ENCODE measurements at regions not wholly inside any gene's neighbourhood (a gene's known extent, or its start where the extent isn't known, plus 50 kb on each side); places are given as distances from the start of the nearest gene placed in this dataset.

DNA sequence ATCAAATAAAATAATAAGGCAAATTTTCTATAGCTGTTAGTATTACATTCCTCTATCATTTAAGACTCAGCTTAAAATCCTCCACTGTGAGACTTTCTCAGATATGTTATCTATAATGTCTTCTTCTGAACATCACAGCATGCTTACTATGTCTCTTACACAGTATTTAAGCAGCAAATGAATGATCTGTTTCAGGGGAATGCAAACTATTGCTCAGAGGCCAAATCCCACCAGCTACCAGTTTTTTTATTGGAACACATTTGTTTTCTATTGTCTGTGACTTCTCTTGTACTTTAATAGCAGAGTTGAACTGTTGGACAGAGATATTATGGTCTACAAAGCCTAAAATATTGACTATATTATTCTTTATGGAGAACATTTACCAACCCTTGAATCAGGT is 59.6 kb downstream of the C3orf38 start:
- TF ChIP-seq EP300 (IDR thresholded peaks at IDR 0.05) (no peak), POLR2A (IDR thresholded peaks at IDR 0.05) (no peak), POLR2AphosphoS5 (IDR thresholded peaks at IDR 0.05) (no peak)
- TF ChIP-seq, protein P1, sequence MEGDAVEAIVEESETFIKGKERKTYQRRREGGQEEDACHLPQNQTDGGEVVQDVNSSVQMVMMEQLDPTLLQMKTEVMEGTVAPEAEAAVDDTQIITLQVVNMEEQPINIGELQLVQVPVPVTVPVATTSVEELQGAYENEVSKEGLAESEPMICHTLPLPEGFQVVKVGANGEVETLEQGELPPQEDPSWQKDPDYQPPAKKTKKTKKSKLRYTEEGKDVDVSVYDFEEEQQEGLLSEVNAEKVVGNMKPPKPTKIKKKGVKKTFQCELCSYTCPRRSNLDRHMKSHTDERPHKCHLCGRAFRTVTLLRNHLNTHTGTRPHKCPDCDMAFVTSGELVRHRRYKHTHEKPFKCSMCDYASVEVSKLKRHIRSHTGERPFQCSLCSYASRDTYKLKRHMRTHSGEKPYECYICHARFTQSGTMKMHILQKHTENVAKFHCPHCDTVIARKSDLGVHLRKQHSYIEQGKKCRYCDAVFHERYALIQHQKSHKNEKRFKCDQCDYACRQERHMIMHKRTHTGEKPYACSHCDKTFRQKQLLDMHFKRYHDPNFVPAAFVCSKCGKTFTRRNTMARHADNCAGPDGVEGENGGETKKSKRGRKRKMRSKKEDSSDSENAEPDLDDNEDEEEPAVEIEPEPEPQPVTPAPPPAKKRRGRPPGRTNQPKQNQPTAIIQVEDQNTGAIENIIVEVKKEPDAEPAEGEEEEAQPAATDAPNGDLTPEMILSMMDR (IDR thresholded peaks at IDR 0.05) = no peak
- no peak overlapping the region for H3K27ac ChIP-seq
- no peaks in the 10 kb centered on the region for H3K4me1 ChIP-seq
- ATAC-seq (ENCODE audit: low FRiP score in 2 of 2) (no peak), DNase-seq (no peak)
- H3K4me3 ChIP-seq = no peak overlapping the region
- H3K27me3 ChIP-seq = no peaks in the 10 kb centered on the region
- no peaks in the 10 kb centered on the region for H3K9me3 ChIP-seq
- no peaks in the 10 kb centered on the region for H3K36me3 ChIP-seq

DNA sequence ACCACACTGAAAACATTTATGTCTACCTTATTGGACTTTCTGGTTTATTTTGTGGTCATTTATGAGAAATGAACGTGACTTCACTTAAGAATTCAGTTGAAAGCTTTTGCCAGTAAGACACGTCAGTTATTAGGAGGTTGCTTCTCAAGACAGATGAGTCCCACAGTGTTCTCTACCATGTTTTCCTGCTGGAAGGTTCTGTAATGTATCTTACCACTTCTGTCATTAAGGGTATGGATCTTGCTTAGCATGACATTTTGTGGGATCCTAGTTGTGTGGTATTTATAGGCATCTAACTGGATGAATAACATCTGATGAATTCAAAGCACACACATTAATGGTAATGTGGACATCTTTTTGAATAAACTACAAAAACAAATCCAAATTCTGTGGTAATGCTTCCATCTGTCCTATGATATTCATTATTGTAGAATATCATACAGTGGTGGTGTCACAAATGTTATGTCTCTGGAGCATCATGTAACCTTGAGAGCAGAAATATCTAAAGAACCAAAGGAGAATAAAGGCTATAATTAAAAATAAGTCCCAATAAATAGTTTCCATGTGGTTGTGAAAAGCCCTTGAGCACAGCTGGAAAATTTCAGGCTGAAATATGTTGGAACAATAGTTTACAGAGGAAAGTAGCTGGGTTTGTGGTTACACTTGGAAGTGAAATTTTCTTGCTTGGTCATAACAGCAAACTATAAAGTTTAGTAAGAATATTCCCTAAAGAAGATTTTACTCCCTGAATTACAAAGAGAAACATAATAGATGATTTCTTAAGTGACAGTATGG is 61.5 kb downstream of the C3orf38 start:
- ATAC-seq (ENCODE audit: low FRiP score in 2 of 2) (no peak), DNase-seq (no peak)
- Histone ChIP-seq H3K4me3 (no peak overlapping the region), H3K36me3 (no peaks in the 10 kb centered on the region), H3K27me3 (no peaks in the 10 kb centered on the region), H3K4me1 (no peaks in the 10 kb centered on the region), H3K27ac (no peak overlapping the region), H3K9me3 (no peaks in the 10 kb centered on the region)
- WGBS, 2 donors = 81 to 86% methylated on average over 2 of the region's 2 CpGs
- no peak for TF ChIP-seq POLR2A (IDR thresholded peaks at IDR 0.05)
- TF ChIP-seq, protein P1 (IDR thresholded peaks at IDR 0.05) = no peak
- TF ChIP-seq POLR2AphosphoS5 (IDR thresholded peaks at IDR 0.05) = no peak
- no peak for TF ChIP-seq EP300 (IDR thresholded peaks at IDR 0.05)

DNA sequence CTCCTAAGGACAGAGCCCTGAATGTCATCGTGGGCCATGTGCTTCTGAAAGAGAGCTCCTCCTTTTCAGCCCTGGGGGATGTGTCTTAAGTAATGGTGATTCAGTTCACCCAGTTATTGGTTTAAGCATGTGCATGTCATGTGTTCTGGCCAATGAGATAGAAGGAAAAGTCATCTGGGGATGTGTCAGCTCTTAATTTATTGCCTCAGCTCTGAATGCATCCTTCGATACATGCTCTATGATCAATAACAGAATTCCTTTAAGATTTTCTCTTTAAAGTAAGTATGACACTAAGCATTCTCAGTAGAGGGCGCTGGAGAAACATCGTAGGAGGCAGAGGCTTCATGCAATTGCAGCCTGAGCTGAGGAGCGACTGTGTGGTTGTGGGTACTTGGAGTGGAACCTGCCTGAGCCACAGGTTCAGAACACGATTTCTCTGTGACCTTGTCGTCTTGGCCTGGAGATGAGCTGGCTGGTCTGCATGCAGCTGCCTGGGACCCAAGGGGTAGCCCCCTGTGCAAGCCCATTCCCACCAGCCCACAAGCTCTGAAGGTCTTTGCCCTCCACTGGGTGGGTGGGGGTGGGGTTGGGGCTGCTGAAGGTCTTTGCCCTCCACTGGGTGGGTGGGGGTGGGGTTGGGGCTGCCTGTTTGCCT is 69.5 kb downstream of the C3orf38 start:
- no peak overlapping the region for H3K27ac ChIP-seq
- ATAC-seq (ENCODE audit: low FRiP score in 2 of 2) (peak; percentile 50 to 77), DNase-seq (peak; percentile 0 to 57)
- TF ChIP-seq, protein P1 (IDR thresholded peaks at IDR 0.05) = peak in 2 of 6 experiments; percentile 28 to 44
- TF ChIP-seq EP300 (IDR thresholded peaks at IDR 0.05) = no peak
- no peak for TF ChIP-seq POLR2A (IDR thresholded peaks at IDR 0.05)
- H3K9me3 ChIP-seq = no peaks in the 10 kb centered on the region
- no peaks in the 10 kb centered on the region for H3K36me3 ChIP-seq
- no peak overlapping the region for H3K4me3 ChIP-seq
- 13 to 50% methylated on average over 1 to 7 of the region's 7 CpGs for WGBS, 2 donors
- H3K4me1 ChIP-seq = no peaks in the 10 kb centered on the region
- no peaks in the 10 kb centered on the region for H3K27me3 ChIP-seq

DNA sequence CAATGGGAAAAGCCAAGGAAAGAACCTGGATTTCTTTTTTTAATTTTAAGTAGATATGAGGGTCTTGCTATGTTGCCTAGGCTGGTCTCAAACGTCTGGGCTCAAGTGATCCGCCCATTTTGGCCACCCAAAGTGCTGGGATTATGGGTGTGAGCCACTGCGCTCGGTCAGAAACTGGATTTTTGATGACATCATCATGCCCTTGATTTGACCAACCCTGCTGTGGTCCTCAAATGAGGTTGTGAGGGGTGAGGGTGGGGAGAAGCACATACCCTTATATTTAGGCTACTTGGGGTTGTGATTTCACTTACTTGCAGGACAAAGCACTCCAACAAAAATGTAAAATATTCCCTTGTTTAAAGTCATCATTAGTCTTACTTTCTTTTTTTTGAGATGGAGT is 70.4 kb downstream of the C3orf38 start:
- WGBS, 2 donors = 71 to 77% methylated on average over 4 of the region's 4 CpGs
- Histone ChIP-seq H3K27me3 (no peaks in the 10 kb centered on the region), H3K27ac (no peak overlapping the region), H3K4me3 (no peak overlapping the region), H3K4me1 (no peaks in the 10 kb centered on the region), H3K36me3 (no peaks in the 10 kb centered on the region), H3K9me3 (no peaks in the 10 kb centered on the region)
- TF ChIP-seq, protein P1 (IDR thresholded peaks at IDR 0.05) = no peak
- TF ChIP-seq POLR2A (IDR thresholded peaks at IDR 0.05) (no peak), EP300 (IDR thresholded peaks at IDR 0.05) (no peak), POLR2AphosphoS5 (IDR thresholded peaks at IDR 0.05) (no peak)
- DNase-seq (no peak), ATAC-seq (ENCODE audit: low FRiP score in 2 of 2) (no peak)

All from upper lobe of left lung (tissue), 6 donors.